GM13976 (cell line): ENCODE measurements at regions not wholly inside any gene's neighbourhood (a gene's known extent, or its start where the extent isn't known, plus 50 kb on each side); places are given as distances from the start of the nearest gene placed in this dataset.
"Not testable (repeated sequence)": the region's sequence is repeated elsewhere in the genome, so short reads cannot be mapped to it uniquely, and the experiment has no call there.

Experiments
- DNase-seq: peaks from one replicate; pipeline ENCODE4 v3.0.0; 2012; ENCODE audit warnings: low spot score
- CTCF ChIP-seq: IDR thresholded peaks from 2 replicates; pipeline ENCODE4 v1.5.1; 2012; ENCODE audit warnings: borderline replicate concordance, mild to moderate bottlenecking; ENCODE audit not compliant: insufficient read depth; ENCODE audit errors: extremely low read depth, missing control alignments, control extremely low read depth
- in situ Hi-C: fragments of 300-500 bp; cut with MboI; formaldehyde crosslinking; loops from one replicate; pipeline ENCODE4 v1.12.0; 2022; ENCODE audit warnings: low sequenced_read_pairs, mixed read lengths, inconsistent platforms; ENCODE audit not compliant: unreplicated experiment

GRCh38 chr15:25250906-25251622 is 187.8 kb downstream of the UBE3A start:
- in situ Hi-C loops, result no loop called here
- TF ChIP-seq CTCF, result no peak
- DNase-seq, result peak; percentile 14

GRCh38 chr15:25251700-25252390 is 187.0 kb downstream of the UBE3A start:
- DNase-seq, result no peak
- in situ Hi-C loops, result no loop called here

GRCh38 chr15:25253048-25253973 is 185.5 kb downstream of the UBE3A start:
- DNase-seq, in situ Hi-C loops: not testable (repeated sequence)

More at GRCh38 chr15:25251700-25252390, 187.0 kb downstream of the UBE3A start:
- TF ChIP-seq CTCF, result no peak

GRCh38 chr15:25268166-25268565 is 170.7 kb downstream of the UBE3A start:
- TF ChIP-seq CTCF, result no peak
- in situ Hi-C loops, result no loop called here
- no peak for DNase-seq
